ENCODE measurements at regions not wholly inside any gene's neighbourhood (a gene's known extent, or its start where the extent isn't known, plus 50 kb on each side); places are given as distances from the start of the nearest gene placed in this dataset.

DNA sequence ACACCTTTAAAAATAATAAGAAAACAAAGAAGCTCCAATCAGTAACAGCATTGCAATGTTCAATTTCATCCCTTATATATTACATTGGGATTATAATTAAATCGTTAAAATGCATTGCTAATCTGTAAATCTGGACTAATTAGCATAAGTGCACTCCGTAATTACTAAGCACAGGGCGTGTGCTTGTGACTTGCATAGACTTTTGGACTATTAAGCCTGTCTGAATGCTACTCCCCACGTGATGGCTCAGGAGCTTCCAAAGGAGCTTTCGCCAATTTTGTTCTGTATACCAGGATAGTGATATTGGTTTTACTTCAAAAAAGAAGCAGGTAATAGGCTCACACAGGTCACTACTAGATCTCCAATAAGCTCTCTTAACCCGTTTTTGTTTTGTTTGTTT is 497.1 kb downstream of the SMARCA1 start:
- H3K4me3 ChIP-seq (ENCODE audit: low read depth, low read length, poor library complexity, severe bottlenecking): no peak overlapping the region
- no peak overlapping the region for H3K4me2 ChIP-seq (ENCODE audit: low read length)
- no peaks in the 10 kb centered on the region for H4K20me1 ChIP-seq (ENCODE audit: insufficient read depth, low read length)
- H3K4me1 ChIP-seq (ENCODE audit: insufficient read depth, low read length, severe bottlenecking): no peaks in the 10 kb centered on the region
- H3K27ac ChIP-seq (ENCODE audit: low read depth, low read length, poor library complexity, severe bottlenecking): no peak overlapping the region
- H3K9ac ChIP-seq (ENCODE audit: low read length): no peak overlapping the region
- no peaks in the 10 kb centered on the region for H3K79me2 ChIP-seq (ENCODE audit: insufficient read depth, low read length)
- no peak for TF ChIP-seq EZH2 (IDR thresholded peaks at IDR 0.05; ENCODE audit: borderline replicate concordance, low read length)
- TF ChIP-seq, protein P1, sequence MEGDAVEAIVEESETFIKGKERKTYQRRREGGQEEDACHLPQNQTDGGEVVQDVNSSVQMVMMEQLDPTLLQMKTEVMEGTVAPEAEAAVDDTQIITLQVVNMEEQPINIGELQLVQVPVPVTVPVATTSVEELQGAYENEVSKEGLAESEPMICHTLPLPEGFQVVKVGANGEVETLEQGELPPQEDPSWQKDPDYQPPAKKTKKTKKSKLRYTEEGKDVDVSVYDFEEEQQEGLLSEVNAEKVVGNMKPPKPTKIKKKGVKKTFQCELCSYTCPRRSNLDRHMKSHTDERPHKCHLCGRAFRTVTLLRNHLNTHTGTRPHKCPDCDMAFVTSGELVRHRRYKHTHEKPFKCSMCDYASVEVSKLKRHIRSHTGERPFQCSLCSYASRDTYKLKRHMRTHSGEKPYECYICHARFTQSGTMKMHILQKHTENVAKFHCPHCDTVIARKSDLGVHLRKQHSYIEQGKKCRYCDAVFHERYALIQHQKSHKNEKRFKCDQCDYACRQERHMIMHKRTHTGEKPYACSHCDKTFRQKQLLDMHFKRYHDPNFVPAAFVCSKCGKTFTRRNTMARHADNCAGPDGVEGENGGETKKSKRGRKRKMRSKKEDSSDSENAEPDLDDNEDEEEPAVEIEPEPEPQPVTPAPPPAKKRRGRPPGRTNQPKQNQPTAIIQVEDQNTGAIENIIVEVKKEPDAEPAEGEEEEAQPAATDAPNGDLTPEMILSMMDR (IDR thresholded peaks at IDR 0.05; ENCODE audit: low read length): no peak
- H3K36me3 ChIP-seq (ENCODE audit: insufficient read depth, low read length): no peaks in the 10 kb centered on the region
- H3K9me2 ChIP-seq (ENCODE audit: low read depth, low read length): no peaks in the 10 kb centered on the region
- no peaks in the 10 kb centered on the region for H3F3A ChIP-seq (ENCODE audit: insufficient read depth, low read length)
- H2AFZ ChIP-seq (ENCODE audit: low read length): no peak overlapping the region
- no peaks in the 10 kb centered on the region for H3K27me3 ChIP-seq (ENCODE audit: insufficient read depth, low read length)
- no peaks in the 10 kb centered on the region for H3K9me3 ChIP-seq (ENCODE audit: low read length)

DNA sequence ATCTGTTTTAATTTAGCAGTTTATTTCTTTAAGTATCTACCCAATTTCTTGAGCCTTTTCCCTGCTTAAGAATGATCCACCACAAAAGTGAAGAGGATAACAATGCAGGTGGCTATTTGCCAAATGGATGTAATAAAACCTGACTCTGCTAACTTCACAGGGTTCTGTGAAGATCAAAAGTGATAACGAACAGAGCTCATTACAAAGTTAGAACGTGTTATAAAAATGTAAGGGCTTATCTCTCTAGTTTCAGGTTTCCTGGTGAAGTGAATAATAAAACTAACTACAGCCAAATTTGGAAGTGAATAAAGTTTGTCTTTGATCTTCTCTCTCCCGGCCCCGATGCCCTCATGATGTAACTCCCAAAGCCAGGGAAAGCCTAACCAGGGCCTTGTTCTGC is 497.9 kb downstream of the SMARCA1 start:
- no peaks in the 10 kb centered on the region for H3K27me3 ChIP-seq (ENCODE audit: insufficient read depth, low read length)
- H3F3A ChIP-seq (ENCODE audit: insufficient read depth, low read length): no peaks in the 10 kb centered on the region
- no peak overlapping the region for H3K4me3 ChIP-seq (ENCODE audit: low read depth, low read length, poor library complexity, severe bottlenecking)
- no peaks in the 10 kb centered on the region for H3K9me2 ChIP-seq (ENCODE audit: low read depth, low read length)
- no peak overlapping the region for H3K27ac ChIP-seq (ENCODE audit: low read depth, low read length, poor library complexity, severe bottlenecking)
- no peaks in the 10 kb centered on the region for H3K79me2 ChIP-seq (ENCODE audit: insufficient read depth, low read length)
- TF ChIP-seq EZH2 (IDR thresholded peaks at IDR 0.05; ENCODE audit: borderline replicate concordance, low read length): no peak
- TF ChIP-seq, protein P1 (IDR thresholded peaks at IDR 0.05; ENCODE audit: low read length): no peak
- H4K20me1 ChIP-seq (ENCODE audit: insufficient read depth, low read length): no peaks in the 10 kb centered on the region
- no peaks in the 10 kb centered on the region for H3K4me1 ChIP-seq (ENCODE audit: insufficient read depth, low read length, severe bottlenecking)
- no peaks in the 10 kb centered on the region for H3K9me3 ChIP-seq (ENCODE audit: low read length)
- no peak overlapping the region for H3K9ac ChIP-seq (ENCODE audit: low read length)
- H3K4me2 ChIP-seq (ENCODE audit: low read length): no peak overlapping the region
- no peak overlapping the region for H2AFZ ChIP-seq (ENCODE audit: low read length)
- no peaks in the 10 kb centered on the region for H3K36me3 ChIP-seq (ENCODE audit: insufficient read depth, low read length)

DNA sequence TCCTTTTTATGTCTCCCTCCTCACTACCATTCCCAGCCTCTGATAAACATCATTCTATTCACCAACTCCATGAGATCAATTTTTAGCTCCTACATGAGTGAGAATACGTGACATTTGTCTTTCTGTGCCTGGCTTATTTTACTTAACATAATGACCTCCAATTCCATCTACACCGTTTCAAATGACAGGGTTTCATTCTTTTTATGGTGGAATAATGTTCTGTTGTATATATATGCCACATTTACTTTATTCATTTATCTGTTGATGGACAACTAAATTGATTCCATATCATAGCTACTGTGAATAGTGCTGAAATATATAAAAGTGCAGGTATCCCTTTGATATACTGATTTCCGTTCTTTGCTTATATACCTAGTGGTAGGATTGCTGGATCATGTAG is 503.9 kb downstream of the SMARCA1 start:
- Histone ChIP-seq H3K4me1 (ENCODE audit: insufficient read depth, low read length, severe bottlenecking) (no peaks in the 10 kb centered on the region), H3K79me2 (ENCODE audit: insufficient read depth, low read length) (no peaks in the 10 kb centered on the region), H3K9me3 (ENCODE audit: low read length) (no peaks in the 10 kb centered on the region), H3K9ac (ENCODE audit: low read length) (no peak overlapping the region), H2AFZ (ENCODE audit: low read length) (no peak overlapping the region), H3K4me3 (ENCODE audit: low read depth, low read length, poor library complexity, severe bottlenecking) (no peak overlapping the region), H3K9me2 (ENCODE audit: low read depth, low read length) (no peaks in the 10 kb centered on the region), H3K4me2 (ENCODE audit: low read length) (no peak overlapping the region), H3K27ac (ENCODE audit: low read depth, low read length, poor library complexity, severe bottlenecking) (no peak overlapping the region), H4K20me1 (ENCODE audit: insufficient read depth, low read length) (no peaks in the 10 kb centered on the region), H3K27me3 (ENCODE audit: insufficient read depth, low read length) (no peaks in the 10 kb centered on the region), H3F3A (ENCODE audit: insufficient read depth, low read length) (no peaks in the 10 kb centered on the region), H3K36me3 (ENCODE audit: insufficient read depth, low read length) (no peaks in the 10 kb centered on the region)
- TF ChIP-seq EZH2 (IDR thresholded peaks at IDR 0.05; ENCODE audit: borderline replicate concordance, low read length): no peak
- TF ChIP-seq, protein P1 (IDR thresholded peaks at IDR 0.05; ENCODE audit: low read length): no peak

Measured in OCI-LY1 (cell line).